Spinal cord (tissue), 9 donors: ENCODE measurements at regions not wholly inside any gene's neighbourhood (a gene's known extent, or its start where the extent isn't known, plus 50 kb on each side); places are given as distances from the start of the nearest gene placed in this dataset.
"Not testable (repeated sequence)": the region's sequence is repeated elsewhere in the genome, so short reads cannot be mapped to it uniquely, and the experiment has no call there.

ENCODE experiments used
- DNase-seq, 6 donors: peaks; one replicate each; pipeline versions ENCODE4 v3.0.0 to v3.0.0-alpha.2; 2013 to 2015; ENCODE audit warnings: low spot score in 6 of 6, low read depth in 4 of 6
- H3K27ac ChIP-seq: one replicate; pipeline ENCODE4 v1.5.1; 2013; ENCODE audit warnings: low read depth, low read length, control low read depth
- H3K27me3 ChIP-seq: one replicate; pipeline ENCODE4 v1.6.1; 2013; ENCODE audit warnings: low read length; ENCODE audit not compliant: control insufficient read depth, insufficient read depth
- H3K36me3 ChIP-seq: one replicate; pipeline ENCODE4 v1.6.1; 2013; ENCODE audit warnings: low read length; ENCODE audit not compliant: control insufficient read depth, insufficient read depth
- H3K4me1 ChIP-seq: one replicate; pipeline ENCODE4 v1.6.1; 2013; ENCODE audit warnings: low read length; ENCODE audit not compliant: control insufficient read depth, insufficient read depth
- H3K4me3 ChIP-seq: one replicate; pipeline ENCODE4 v1.5.1; 2013; ENCODE audit warnings: low read depth, low read length, control low read depth
- H3K9me3 ChIP-seq: one replicate; pipeline ENCODE4 v1.6.1; 2013; ENCODE audit warnings: low read length; ENCODE audit not compliant: control insufficient read depth, insufficient read depth
- WGBS: methylation state at CpG from one replicate; pipeline ENCODE4 v1.1.5; 2013; ENCODE audit warnings: missing lambda C conversion rate; ENCODE audit not compliant: insufficient coverage; 5-methylcytosine and 5-hydroxymethylcytosine counted together
- donor health status: healthy.

DNA sequence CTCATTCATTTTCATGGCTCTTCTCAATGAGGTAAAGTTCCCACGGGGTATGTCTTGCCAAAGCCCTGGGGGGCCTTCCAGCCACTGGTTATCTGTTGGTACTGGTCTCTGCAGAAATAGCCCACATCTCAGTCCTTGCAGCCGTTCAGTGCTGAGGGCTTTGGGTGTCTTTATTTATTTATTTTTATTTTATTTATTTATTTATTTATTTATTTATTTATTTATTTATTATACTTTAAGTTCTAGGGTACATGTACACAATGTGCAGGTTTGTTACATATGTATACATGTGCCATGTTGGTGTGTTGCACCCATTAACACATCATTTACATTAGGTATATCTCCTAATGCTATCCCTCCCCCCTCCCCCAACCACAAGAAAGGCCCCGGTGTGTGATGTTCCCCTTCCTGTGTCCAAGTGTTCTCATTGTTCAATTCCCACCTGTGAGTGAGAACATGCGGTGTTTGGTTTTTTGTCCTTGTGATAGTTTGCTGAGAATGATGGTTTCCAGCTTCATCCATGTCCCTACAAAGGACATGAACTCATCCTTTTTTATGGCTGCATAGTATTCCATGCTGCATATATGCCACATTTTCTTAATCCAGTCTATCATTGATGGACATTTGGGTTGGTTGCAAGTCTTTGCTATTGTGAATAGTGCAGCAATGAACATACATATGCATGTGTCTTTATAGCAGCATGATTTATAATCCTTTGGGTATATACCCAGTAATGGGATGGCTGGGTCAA is 308.1 kb upstream of the B3GAT1 start:
- not testable (repeated sequence) for H3K36me3 ChIP-seq, DNase-seq, H3K4me3 ChIP-seq, H3K4me1 ChIP-seq, H3K9me3 ChIP-seq, H3K27ac ChIP-seq, H3K27me3 ChIP-seq
- WGBS: 75% methylated on average over 1 of the region's 4 CpGs

DNA sequence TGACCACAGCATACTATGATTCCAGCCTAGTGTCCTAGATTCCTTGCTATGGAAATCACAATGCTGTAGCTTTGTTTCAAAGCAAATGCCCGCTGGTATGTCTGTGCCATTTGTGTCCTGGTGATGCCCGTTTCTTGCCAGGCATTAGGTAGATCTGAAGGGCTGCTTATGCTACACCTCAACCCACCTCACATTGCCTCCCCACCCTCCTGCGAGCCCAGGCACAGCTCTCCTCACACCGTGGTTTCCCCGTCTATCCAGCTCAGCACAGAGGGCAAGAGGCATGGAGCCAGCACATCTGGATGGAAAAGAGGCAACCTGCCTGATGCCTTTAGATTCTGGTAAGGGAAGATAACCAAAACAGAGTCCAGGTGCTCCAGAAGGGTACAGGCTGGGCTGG is 307.4 kb upstream of the B3GAT1 start:
- no peaks in the 10 kb centered on the region for H3K9me3 ChIP-seq
- H3K36me3 ChIP-seq: no peaks in the 10 kb centered on the region
- no peak overlapping the region for H3K27ac ChIP-seq
- DNase-seq: no peak
- 95% methylated on average over 3 of the region's 5 CpGs for WGBS
- no peaks in the 10 kb centered on the region for H3K27me3 ChIP-seq
- H3K4me1 ChIP-seq: no peaks in the 10 kb centered on the region
- H3K4me3 ChIP-seq: no peak overlapping the region

DNA sequence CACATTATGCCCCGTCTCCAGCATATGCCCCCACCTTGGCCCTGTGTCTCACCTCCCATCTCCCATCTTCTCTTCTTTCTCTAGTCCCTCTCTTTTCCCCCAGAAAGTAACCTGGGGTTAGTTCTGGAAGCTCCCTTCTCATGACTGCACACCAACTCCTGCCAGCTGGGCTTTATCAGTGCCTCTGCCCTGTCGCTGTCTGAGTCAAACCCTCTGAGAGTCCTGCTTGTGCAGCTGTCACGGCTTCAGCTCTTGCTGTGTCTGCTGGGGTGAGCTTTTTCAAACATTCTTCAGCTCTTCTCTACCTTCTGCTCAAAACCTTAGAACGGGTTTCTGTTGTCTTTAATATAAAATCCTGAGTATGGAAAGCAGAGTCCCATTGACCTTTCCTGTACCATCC is 304.5 kb upstream of the B3GAT1 start:
- no peak overlapping the region for H3K27ac ChIP-seq
- WGBS: 76% methylated on average over 2 of the region's 4 CpGs
- H3K36me3 ChIP-seq: no peaks in the 10 kb centered on the region
- H3K4me3 ChIP-seq: no peak overlapping the region
- H3K9me3 ChIP-seq: no peaks in the 10 kb centered on the region
- peaks cover 10% of the 10 kb centered on the region for H3K4me1 ChIP-seq
- no peak for DNase-seq
- H3K27me3 ChIP-seq: no peaks in the 10 kb centered on the region

DNA sequence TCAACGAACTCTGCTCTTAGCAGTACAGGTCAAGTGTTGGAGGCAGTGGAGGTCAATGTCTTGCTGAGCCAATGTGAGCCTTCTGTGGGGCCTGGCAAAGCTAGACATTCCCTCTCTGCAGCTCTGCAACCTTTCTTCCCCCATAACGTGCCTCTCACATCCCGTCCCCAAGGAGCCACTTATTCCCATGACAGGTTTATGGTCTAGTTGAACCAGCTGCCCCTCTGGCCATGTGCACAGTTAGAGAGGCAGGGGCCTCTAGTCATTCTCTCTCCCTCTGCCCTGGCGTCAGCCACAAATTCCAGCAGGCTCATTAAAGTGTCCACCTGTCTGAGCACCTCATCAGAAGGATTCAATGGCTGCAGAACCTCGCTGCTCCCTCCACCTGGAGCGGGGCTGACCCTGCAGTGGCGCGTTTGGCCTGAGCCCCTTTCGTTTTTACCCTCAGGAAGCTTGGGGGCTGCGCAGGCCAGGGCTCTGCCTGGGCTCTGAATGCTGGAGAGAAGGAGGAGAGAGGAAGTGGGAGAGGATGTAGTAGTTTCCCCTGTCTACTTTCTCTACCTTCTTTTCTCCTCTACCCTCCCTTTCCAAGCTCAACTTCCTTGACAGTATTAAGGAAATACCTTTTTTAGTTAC is 302.1 kb upstream of the B3GAT1 start:
- DNase-seq: no peak
- Histone ChIP-seq H3K27me3 (no peaks in the 10 kb centered on the region), H3K9me3 (no peaks in the 10 kb centered on the region), H3K36me3 (no peaks in the 10 kb centered on the region), H3K4me3 (no peak overlapping the region), H3K4me1 (peaks cover 10% of the 10 kb centered on the region), H3K27ac (no peak overlapping the region)
- WGBS: 47% methylated on average over 5 of the region's 10 CpGs

DNA sequence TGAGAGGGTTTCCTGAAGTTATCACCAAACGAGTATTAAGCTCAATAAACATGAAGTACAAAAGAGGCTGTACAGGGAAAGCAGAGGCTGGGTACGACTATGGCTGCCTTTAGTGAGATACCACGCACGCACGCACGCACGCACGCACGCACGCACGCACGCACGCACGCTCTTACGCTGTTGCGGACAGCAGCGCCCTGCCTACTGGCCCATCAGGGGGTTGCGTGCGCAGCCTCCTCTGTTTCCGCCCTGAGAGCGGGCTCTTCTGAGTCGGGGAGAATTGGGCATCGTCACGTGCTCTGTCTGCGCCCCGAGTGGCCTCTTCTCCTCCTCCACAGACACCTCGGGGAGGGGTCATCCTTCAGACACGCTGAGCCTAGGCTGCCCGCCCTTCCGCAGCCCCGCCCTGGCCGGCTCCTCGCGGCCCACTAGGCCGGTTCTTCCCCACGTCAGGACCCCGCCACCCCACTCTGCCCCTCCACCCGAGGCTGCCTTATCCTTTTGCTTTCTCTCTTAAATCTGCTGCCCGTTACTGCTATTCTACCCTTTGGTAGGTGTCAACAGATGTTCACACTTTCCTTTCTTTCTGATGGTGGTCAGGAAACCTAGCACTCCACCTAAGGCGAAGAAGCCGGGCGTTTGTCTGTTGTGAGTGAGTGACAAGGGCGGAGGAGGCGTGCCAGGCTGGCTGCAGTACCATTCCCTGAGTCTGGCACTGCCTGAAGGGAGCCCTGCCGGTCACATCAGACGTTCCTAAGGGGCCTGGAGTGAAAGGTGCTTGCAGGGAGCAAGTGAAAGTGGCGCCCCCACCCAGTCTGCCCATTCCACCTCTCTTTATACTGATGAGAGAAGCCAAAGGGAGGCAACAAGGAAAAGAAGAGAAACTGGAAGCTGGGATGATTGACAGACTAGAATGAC is 300.4 kb upstream of the B3GAT1 start:
- DNase-seq: no peak
- H3K27me3 ChIP-seq: no peaks in the 10 kb centered on the region
- no peaks in the 10 kb centered on the region for H3K9me3 ChIP-seq
- H3K27ac ChIP-seq: no peak overlapping the region
- H3K4me1 ChIP-seq: peaks cover 10% of the 10 kb centered on the region
- WGBS: 82% methylated on average over 31 of the region's 47 CpGs
- H3K4me3 ChIP-seq: no peak overlapping the region
- no peaks in the 10 kb centered on the region for H3K36me3 ChIP-seq

DNA sequence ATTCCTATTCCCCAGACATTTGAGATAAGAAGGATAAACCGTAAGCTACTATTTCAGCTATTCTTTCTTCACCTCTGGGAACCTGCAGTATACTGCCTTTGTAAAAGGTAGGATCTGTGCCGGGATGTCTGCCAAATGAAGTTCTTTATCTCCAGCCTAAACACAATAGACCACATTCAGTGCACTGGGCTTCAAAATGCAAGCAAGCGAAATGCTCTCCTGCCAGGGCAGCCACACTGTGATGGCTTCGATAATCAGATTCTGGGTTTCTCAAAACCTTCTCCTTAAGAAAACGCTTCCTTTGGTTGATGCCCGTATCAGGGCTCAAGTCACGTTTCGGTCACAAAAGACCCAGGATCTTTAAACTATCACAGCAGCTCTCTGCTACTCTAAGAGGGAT is 299.5 kb upstream of the B3GAT1 start:
- H3K9me3 ChIP-seq: no peaks in the 10 kb centered on the region
- no peak overlapping the region for H3K27ac ChIP-seq
- no peaks in the 10 kb centered on the region for H3K36me3 ChIP-seq
- H3K27me3 ChIP-seq: no peaks in the 10 kb centered on the region
- H3K4me3 ChIP-seq: no peak overlapping the region
- DNase-seq: peak in 2 of 6 donors; percentile 24 to 74
- H3K4me1 ChIP-seq: peaks cover 10% of the 10 kb centered on the region
- WGBS: 44% methylated on average over 5 of the region's 8 CpGs

DNA sequence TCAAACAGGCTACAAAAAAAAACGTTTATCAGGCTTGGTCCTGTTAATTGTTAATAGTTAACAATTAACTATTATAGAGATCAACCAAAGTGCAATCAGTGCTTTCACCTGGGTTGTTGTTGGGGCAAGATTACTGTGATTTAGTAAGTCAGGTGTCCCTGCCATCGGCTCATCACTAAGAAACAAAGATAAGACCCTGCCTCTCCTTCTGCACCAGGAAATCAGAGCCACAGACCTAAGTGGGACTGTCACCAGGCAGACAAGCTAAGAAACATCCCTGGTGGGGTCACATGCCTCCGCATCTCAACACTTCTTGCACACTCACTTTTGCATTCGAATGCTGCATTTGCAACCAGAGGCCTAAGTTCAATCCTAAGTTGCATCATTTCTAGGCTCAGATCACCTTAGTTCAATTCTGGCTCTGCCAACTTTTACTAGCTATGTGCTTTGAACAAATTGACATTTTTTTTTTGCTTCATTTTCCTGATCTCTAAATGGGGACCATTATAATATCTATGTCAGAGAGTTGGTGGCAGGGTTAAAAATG is 298.9 kb upstream of the B3GAT1 start:
- H3K4me1 ChIP-seq: peaks cover 10% of the 10 kb centered on the region
- H3K27me3 ChIP-seq: no peaks in the 10 kb centered on the region
- H3K4me3 ChIP-seq: no peak overlapping the region
- WGBS: 93% methylated on average over 2 of the region's 4 CpGs
- no peak overlapping the region for H3K27ac ChIP-seq
- DNase-seq: no peak
- H3K9me3 ChIP-seq: no peaks in the 10 kb centered on the region
- no peaks in the 10 kb centered on the region for H3K36me3 ChIP-seq

DNA sequence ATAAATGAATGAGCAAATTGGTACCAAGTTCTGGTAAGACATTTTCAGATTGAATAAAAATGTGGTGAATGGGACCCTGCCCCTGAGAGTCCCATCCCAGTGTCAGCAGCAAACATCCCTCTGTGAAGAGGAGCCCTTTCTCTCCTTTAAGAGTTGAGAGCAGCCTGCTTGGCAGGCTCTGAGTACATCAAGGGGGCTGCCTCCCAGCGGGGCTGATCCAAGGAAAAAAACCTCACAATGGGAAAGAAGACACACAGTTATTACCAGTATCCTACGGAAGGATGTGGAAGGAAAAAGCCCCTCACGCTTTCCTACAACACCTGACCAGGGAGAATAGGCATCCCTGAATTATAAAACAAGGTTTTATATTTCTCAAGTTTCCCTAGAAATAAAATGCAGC is 293.8 kb upstream of the B3GAT1 start:
- Histone ChIP-seq H3K27me3 (no peaks in the 10 kb centered on the region), H3K4me1 (no peaks in the 10 kb centered on the region), H3K4me3 (no peak overlapping the region), H3K36me3 (no peaks in the 10 kb centered on the region), H3K27ac (no peak overlapping the region), H3K9me3 (no peaks in the 10 kb centered on the region)
- DNase-seq: no peak
- no CpG with 5 or more reads among the region's 3 CpGs for WGBS

DNA sequence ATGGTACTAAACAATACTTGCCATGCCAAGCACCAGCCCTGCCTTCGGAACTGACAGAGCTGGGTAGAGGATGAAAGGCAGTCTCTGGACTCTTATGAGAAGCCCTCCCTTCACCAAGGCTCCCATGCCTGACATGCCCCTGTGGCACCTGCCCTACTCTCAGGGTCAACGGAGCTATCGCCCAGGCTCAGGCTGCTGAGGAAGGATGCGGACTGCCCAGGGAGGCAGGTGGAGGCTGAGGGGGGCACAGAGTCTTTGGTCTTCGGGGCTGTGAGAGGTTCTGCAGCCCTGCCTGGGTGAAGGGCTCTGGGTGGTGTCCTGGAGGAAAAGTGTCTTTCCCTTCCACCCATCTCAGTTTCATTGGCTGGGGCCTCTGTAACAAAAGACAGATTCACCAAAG is 290.8 kb upstream of the B3GAT1 start:
- H3K36me3 ChIP-seq: no peaks in the 10 kb centered on the region
- 100% methylated on average over 1 of the region's 5 CpGs for WGBS

More for the DNA sequence above, 290.8 kb upstream of the B3GAT1 start:
- Histone ChIP-seq H3K27ac (no peak overlapping the region), H3K27me3 (no peaks in the 10 kb centered on the region), H3K9me3 (no peaks in the 10 kb centered on the region), H3K4me1 (no peaks in the 10 kb centered on the region), H3K4me3 (no peak overlapping the region)
- DNase-seq: no peak
